NOMO-1 treated with DMSO at 0.1 percent for 48 hours (cell line): ENCODE measurements at regions not wholly inside any gene's neighbourhood (a gene's known extent, or its start where the extent isn't known, plus 50 kb on each side); places are given as distances from the start of the nearest gene placed in this dataset.

ENCODE experiments used
- DNase-seq: peaks from one replicate; lab custom pipeline; 2025; ENCODE audit not compliant: unreplicated experiment; lab: John Stamatoyannopoulos, UW

DNA sequence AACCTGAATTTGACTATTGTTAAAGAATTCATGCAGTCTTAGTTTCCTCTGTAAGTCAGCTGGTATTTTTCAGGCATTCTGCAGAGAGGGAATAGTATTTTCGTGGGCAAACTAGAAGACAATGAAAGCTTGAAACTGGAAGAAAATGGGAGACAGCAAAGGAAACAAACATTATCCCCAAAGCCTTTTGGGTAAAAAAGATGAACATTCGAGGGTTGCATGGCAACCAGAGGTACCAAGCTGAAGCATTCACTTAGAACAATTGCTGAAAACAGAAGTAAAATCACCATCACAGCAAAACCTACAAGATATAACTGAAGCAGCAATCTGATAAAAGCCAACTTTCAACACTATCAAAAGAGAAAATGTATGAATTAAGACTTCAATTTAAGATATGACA is 233.7 kb downstream of the SCG2 start:
- no peak for DNase-seq

DNA sequence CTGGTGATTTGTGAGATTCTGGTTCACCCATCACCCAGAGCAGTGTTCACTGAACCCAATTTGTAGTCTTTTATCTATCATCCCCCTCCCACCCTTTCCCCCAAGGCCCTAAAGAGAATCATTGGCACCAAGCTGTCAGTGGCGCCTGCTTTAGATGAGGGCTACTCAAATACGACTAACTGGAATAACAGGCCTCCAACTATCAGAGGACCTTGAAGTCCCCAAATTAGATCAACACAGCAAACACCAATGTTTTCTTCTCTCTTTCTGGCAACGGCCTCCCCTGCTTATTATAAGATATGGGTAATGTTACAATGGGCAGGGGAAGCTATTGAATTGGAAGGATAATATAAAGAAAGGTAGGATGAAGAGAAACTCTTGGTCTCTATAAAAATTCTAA is 232.3 kb downstream of the SCG2 start:
- no peak for DNase-seq

GRCh38 chr2:223383315-223383714 is 218.8 kb downstream of the SCG2 start:
- DNase-seq: no peak

DNA sequence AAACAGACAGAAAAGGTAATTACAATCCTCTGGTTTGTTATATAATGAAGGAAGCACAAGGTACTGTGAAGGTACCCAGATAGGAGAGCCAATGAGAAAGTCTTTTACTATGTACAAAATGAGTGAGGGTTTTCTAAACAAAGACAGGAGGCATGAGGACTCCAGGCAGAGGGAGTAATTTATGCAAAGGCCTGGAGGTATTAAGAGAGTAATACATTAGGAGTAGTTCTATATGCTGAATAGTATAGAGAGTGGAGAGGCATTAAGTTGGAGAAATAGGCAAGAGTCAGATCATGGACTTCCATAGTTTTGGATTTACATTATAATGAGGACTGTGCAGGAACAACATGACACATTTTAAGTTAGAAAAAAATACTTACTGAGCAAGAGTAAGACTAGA is 216.0 kb downstream of the SCG2 start:
- DNase-seq: no peak

DNA sequence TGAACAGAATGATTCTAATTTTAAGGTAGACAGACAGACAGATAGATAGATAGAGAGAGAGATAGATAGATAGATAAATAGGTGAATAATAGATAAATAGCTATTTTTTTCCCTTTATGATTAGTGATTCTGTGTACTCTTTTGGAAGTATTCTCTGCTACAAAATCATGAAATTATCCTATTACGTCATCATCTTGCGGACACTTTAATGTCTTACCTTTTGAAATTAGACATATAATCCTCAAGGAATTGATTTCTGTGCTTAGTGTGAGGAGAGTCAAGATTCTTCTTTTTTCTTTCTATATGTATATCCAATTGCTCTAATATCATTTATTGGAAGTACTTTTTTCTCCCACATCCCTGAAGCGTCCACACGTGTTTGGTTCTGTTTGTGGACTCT is 215.2 kb downstream of the SCG2 start:
- no peak for DNase-seq

DNA sequence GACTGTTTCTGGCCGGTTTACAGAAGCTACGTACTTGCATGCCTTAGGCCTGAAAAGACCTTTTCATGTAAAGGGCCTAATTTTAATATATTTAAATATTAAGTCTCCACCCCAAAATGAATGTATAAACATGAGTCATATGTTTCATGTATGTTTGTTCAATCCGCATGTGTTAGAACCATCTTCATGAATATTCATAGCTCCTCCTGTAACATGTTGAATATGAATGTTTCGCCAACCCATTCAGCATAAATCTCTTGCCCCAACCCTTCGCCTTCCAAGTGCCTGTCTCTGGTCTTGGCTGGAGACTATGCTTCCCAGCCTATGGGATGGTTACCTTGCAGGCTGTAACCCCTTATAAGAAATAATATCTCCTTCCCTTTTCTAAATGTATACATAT is 212.5 kb downstream of the SCG2 start:
- no peak for DNase-seq

- no peak for DNase-seq
Observed at GRCh38 chr2:223396993-223397392, 205.2 kb downstream of the SCG2 start.

GRCh38 chr2:223399357-223399957 is 202.7 kb downstream of the SCG2 start:
- DNase-seq: no peak

DNA sequence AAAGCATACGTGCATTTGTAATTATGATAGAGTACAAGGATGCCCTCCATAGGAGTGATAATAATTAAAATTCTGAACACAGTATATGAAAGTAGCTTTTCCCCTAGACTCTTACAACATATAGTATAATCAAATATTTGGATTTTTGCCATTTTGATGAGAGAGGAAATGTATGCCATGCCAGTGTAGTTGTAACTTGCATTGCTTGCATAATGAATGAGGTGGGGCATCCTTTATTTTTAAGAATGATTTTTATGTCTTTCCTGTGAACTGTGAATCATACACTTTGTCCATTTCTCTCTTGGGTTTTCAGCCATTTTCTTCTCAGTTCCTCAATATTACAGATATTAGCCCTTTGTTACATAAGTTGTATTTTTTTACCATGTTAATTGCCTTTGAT is 197.5 kb downstream of the SCG2 start:
- no peak for DNase-seq

GRCh38 chr2:223414646-223415045 is 187.5 kb downstream of the SCG2 start:
- DNase-seq: no peak

GRCh38 chr2:223415071-223415470 is 187.1 kb downstream of the SCG2 start:
- DNase-seq: no peak

- DNase-seq: no peak
Observed at GRCh38 chr2:223416815-223417610, 185.1 kb downstream of the SCG2 start.

DNA sequence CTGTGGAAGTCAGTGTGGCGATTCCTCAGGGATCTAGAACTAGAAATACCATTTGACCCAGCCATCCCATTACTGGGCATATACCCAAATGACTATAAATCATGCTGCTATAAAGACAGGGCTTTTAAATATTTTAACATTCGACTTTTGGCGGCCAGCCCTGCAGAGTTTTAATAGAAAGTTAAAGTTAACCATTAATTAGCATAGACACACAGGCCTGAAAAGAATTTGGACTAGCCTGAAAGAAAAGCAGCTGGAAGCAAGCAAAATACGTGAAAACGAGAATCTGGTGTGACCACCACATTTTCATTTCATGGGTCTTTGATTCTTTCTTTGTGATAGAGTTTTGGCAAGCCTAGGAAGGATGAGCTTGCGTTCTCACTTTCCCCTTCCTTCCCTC is 184.0 kb downstream of the SCG2 start:
- DNase-seq: no peak

GRCh38 chr2:223418604-223419199 is 183.5 kb downstream of the SCG2 start:
- no peak for DNase-seq

DNA sequence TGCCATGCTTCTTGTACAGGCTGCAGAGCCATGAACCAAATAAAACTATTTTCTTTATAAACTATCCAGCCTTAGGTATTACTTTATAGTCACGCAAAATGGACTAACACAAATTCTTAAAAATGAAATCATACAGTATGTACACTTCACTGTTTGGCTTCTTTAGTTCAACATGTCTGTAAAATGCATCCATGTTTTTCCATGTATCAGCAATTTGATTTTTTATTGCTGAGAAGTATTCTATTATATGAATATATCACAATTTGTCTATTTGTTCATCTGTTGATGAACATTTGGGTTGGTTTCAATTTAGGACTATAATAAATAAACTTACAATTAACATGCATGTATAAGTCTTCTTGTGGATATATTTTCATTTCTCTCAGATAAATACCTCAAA is 182.1 kb downstream of the SCG2 start:
- DNase-seq: no peak

DNA sequence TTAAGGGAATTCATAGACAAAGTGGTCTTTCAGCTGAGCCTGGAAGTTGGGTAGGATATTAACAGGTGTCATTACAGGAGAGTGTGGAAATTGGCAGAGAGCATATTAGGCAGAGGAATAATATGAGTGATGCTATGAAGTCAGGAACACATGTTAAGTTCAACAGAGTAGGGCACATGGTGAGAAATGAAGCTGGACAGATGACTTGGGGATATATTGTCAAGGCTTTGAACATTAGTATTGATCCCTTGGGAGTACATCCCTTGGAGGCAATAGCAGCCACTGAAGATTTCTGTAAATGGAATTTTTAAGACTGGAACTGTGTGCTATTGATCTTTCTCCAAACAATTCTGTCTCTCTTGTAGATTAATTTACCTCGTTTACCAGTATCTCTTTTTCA is 170.7 kb downstream of the SCG2 start:
- no peak for DNase-seq

DNA sequence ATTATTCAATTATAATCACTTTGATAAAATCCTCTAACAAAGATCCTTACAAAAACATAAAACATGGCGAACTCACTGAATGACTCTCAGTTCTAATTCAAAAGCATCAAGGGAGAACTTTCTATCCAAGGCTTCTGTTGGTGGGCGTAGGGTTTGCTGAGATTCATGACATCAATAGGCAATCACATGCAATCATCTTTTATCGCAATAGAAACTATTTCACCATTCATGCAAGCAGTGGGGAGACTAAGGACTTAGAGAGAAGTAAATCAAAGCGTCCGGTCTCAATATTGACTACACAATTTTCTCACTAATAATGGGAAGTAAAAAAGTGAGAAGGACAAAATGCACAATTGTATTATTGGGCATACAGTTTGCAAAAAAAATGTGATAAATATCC is 168.7 kb downstream of the SCG2 start:
- no peak for DNase-seq

DNA sequence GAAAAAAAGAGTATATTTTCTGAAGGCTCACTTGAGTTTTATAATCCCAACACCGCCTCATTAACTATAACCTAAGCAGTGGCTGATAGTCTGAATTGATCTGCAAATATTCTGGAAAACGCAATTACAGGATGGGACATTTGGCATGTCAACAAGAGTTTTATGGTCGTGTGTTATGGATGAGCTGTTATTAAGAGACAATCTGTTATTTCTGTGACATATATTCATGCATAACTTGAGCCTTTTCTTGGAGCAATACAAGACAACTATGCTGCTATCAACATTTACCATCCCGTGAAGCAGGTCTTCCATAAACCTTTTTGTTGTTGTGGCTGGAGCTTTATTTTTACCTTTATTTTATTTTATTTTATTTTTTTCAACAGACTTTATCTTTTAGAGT is 164.4 kb downstream of the SCG2 start:
- no peak for DNase-seq

GRCh38 chr2:223439184-223439583 is 163.0 kb downstream of the SCG2 start:
- DNase-seq: no peak

DNA sequence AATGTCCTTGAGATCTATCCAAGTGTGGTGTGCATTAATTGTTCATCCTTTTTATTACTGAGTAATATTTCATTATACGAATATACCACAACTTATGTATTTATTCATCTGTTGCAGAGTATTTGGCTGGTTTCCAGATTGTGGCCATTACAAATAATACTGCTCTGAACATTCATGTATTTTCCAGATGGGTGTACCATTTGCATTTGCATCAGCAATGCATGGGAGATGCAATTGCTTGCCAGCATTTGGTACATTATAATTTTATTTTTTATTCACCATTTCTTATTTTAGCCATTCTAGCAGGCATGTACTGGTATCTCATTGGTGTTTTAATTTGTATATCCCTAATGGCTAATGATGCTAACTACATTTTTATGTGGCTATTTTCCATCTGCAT is 162.4 kb downstream of the SCG2 start:
- DNase-seq: no peak

DNA sequence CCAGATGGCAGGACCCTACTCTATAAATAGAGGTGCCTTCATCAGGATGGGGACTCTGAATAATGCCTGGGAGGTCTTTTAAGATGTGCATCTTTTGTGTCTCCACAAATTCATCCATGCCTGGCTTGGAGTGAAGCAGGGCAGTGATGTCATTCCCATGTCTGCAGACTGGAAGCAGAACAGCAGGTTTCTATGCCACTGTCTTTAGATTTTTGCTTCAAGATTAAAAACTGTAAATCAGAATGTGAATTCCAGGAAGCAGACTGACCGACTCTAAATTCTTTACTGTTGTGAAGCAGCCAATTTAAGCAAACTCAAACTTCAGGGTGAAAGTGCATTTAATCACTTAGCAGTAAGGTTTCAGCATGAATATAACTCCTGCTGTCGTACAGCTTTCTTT is 159.3 kb downstream of the SCG2 start:
- no peak for DNase-seq

DNA sequence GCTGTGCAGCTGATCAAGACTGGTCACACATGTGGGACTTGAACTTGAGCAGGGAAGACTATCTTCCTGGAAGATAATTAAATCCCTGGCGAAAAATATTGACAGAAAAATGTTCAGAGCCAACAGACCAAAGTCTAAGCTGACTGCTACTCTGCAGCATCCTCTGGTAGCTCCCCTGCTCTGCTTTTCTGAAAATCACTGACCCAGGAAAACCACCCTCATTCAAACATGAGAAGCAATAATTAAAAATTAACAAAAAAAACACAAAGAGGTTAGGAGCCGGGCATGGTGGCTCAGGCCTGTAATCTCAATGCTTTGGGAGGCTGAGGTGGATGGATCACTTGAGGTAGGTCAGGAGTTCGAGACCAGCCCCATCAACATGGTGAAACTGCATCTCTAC is 151.9 kb downstream of the SCG2 start:
- DNase-seq: no peak

- no peak for DNase-seq
Observed at GRCh38 chr2:223457301-223457700, 144.9 kb downstream of the SCG2 start.
